GM20000 (cell line): ENCODE measurements at regions not wholly inside any gene's neighbourhood (a gene's known extent, or its start where the extent isn't known, plus 50 kb on each side); places are given as distances from the start of the nearest gene placed in this dataset.

ENCODE experiments used
- DNase-seq: peaks from one replicate; pipeline ENCODE4 v3.0.0; 2012; ENCODE audit warnings: low spot score
- CTCF ChIP-seq: IDR thresholded peaks from 2 replicates; pipeline ENCODE4 v1.5.1; 2012; ENCODE audit warnings: mild to moderate bottlenecking, control low read depth; ENCODE audit errors: extremely low read depth, missing control alignments

- DNase-seq = no peak
- TF ChIP-seq CTCF = no peak
Measured at GRCh38 chr7:67573639-67574038, 577.0 kb downstream of the TYW1 start.

GRCh38 chr7:67588631-67589030 is 592.0 kb downstream of the TYW1 start:
- no peak for DNase-seq
- no peak for TF ChIP-seq CTCF

GRCh38 chr7:67589183-67589582 is 592.5 kb downstream of the TYW1 start:
- no peak for DNase-seq
- no peak for TF ChIP-seq CTCF

- DNase-seq = no peak
- no peak for TF ChIP-seq CTCF
Measured at GRCh38 chr7:67590649-67591048, 594.0 kb downstream of the TYW1 start.

GRCh38 chr7:67593794-67594193 is 597.2 kb downstream of the TYW1 start:
- no peak for TF ChIP-seq CTCF
- no peak for DNase-seq

GRCh38 chr7:67595431-67596180 is 599.0 kb downstream of the TYW1 start:
- DNase-seq = no peak
- no peak for TF ChIP-seq CTCF

GRCh38 chr7:67597161-67597560 is 600.5 kb downstream of the TYW1 start:
- no peak for TF ChIP-seq CTCF

More at GRCh38 chr7:67597161-67597560, 600.5 kb downstream of the TYW1 start:
- no peak for DNase-seq
